ENCODE measurements at regions not wholly inside any gene's neighbourhood (a gene's known extent, or its start where the extent isn't known, plus 50 kb on each side); places are given as distances from the start of the nearest gene placed in this dataset.
A peak's percentile ranks its signal among the peaks of the same experiment; 100 is the strongest.
"Not testable (repeated sequence)": the region's sequence is repeated elsewhere in the genome, so short reads cannot be mapped to it uniquely, and the experiment has no call there.

DNA sequence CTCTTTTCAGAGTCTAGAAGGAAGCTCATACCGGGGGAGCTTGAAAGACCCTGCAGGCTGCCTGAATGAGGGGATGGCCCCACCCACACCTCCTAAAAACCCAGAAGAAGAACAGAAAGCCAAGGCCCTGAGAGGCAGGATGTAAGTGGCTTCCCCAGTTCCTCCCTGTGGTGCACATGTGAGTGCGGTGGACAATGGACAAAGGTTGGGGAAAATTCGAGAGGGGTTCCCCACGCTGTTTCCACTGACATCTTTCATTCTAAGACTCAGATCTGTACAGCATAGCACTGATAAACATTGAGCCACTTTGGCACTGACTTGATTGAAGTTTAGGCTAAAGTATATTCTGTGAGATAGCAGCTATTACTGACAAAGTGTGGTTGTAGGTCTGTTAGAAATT, 79.5 kb upstream of the UMPS start:
- DNase-seq (ENCODE audit: low read depth in 4 of 6, low spot score in 6 of 6), result no peak
- Histone ChIP-seq H3K36me3 (ENCODE audit: control insufficient read depth, insufficient read depth, low read length) (no peaks in the 10 kb centered on the region), H3K9me3 (ENCODE audit: control insufficient read depth, insufficient read depth, low read length) (no peaks in the 10 kb centered on the region), H3K27me3 (ENCODE audit: control insufficient read depth, insufficient read depth, low read length) (no peaks in the 10 kb centered on the region), H3K27ac (ENCODE audit: low read depth, low read length) (no peak overlapping the region), H3K4me3 (ENCODE audit: low read depth, low read length) (no peak overlapping the region), H3K4me1 (ENCODE audit: control insufficient read depth, insufficient read depth, low read length) (peaks cover 13% of the 10 kb centered on the region)
- WGBS (ENCODE audit: insufficient coverage), result 40% methylated on average over 1 of the region's 4 CpGs

DNA sequence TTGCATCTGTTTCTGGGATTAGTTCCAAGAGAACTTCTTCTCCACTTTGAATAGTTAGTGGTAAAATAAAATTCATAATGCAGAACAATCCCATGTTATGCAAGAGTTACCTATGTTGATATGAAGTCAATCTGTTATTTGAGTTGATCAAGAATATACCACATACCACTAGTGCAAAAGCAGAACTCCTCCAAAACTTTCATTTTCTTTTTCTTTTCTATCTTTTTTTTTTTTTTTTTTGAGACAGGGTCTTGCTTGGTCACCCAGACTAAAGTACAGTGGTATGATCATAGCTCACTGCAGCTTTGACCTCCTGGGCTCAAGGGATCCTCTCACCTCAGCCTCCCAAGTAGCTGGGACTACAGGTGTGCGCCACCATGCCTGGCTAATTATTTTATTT, 78.8 kb upstream of the UMPS start:
- H3K36me3 ChIP-seq (ENCODE audit: control insufficient read depth, insufficient read depth, low read length), result not testable (repeated sequence)

DNA sequence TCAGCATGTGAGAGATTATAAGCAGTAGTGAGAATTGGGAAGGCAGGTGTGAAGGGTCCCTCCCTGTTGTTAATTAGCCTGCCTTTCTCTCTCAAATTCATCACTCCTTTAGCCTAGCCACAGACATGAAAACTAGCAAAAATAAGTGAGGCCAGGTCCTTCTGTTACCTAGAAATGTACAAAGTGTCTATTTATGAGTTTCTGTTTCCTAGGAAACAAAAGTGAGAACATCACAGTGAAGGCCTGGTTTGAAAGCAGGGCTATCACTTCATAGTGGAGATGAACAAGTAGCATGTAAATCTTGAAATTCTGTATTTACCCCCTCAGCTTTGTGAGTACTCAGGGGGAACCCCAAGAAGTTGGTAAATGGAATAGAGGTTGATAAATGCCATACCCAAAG, 78.2 kb upstream of the UMPS start:
- H3K4me1 ChIP-seq (ENCODE audit: control insufficient read depth, insufficient read depth, low read length), result peaks cover 13% of the 10 kb centered on the region
- H3K9me3 ChIP-seq (ENCODE audit: control insufficient read depth, insufficient read depth, low read length), result no peaks in the 10 kb centered on the region
- H3K27ac ChIP-seq (ENCODE audit: low read depth, low read length), result no peak overlapping the region
- no peak overlapping the region for H3K4me3 ChIP-seq (ENCODE audit: low read depth, low read length)
- no peak for DNase-seq (ENCODE audit: low read depth in 4 of 6, low spot score in 6 of 6)
- peaks cover under 1% of the 10 kb centered on the region for H3K36me3 ChIP-seq (ENCODE audit: control insufficient read depth, insufficient read depth, low read length)
- H3K27me3 ChIP-seq (ENCODE audit: control insufficient read depth, insufficient read depth, low read length), result no peaks in the 10 kb centered on the region

More for the DNA sequence above, 78.8 kb upstream of the UMPS start:
- H3K27ac ChIP-seq (ENCODE audit: low read depth, low read length); H3K27me3 ChIP-seq (ENCODE audit: control insufficient read depth, insufficient read depth, low read length); DNase-seq (ENCODE audit: low read depth in 4 of 6, low spot score in 6 of 6); H3K4me3 ChIP-seq (ENCODE audit: low read depth, low read length); H3K9me3 ChIP-seq (ENCODE audit: control insufficient read depth, insufficient read depth, low read length): not testable (repeated sequence)
- H3K4me1 ChIP-seq (ENCODE audit: control insufficient read depth, insufficient read depth, low read length), result peaks cover 13% of the 10 kb centered on the region
- no CpG with 5 or more reads among the region's 1 CpG for WGBS (ENCODE audit: insufficient coverage)

DNA sequence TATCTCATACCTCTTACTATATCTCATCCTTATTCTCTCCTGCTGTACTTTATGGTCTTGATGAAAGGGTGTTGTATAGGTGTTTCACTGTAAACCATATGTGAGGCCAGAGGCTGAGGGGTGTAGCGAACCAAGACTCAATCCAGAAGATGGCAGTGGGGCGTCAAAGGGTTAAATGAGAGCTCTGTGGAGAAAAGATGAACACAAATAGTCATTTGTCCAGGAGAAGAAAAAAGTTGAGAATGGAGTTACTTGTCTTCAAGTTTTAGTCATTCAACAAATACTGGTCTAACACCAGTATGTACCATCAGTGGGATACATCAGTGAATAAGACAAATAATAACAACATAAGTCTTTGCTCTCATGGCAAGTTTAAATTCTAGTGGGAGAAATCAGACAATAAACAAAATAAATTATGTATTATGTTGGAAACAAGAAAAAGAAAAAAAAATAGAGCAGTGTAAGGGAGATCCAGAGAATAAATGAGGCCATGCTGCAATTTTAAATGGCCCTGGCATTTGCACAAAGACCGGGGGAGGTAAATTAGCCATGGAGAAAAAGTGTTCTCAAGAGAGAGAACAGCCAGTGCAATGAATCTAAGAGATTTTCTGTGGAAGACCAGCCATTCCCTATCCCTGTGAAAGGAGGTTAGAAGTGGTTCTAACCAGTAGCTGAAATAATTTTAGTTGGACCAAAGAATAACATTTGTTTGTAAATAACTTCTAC, 77.0 kb upstream of the UMPS start:
- Histone ChIP-seq H3K36me3 (ENCODE audit: control insufficient read depth, insufficient read depth, low read length) (peaks cover 12% of the 10 kb centered on the region), H3K27ac (ENCODE audit: low read depth, low read length) (peak overlapping the region; percentile 1), H3K27me3 (ENCODE audit: control insufficient read depth, insufficient read depth, low read length) (no peaks in the 10 kb centered on the region), H3K4me1 (ENCODE audit: control insufficient read depth, insufficient read depth, low read length) (peaks cover 13% of the 10 kb centered on the region), H3K4me3 (ENCODE audit: low read depth, low read length) (no peak overlapping the region), H3K9me3 (ENCODE audit: control insufficient read depth, insufficient read depth, low read length) (no peaks in the 10 kb centered on the region)
- WGBS (ENCODE audit: insufficient coverage), result 56% methylated on average over 2 of the region's 3 CpGs
- peak in 5 of 6 donors; percentile 11 to 79 (median 45) for DNase-seq (ENCODE audit: low read depth in 4 of 6, low spot score in 6 of 6)

DNA sequence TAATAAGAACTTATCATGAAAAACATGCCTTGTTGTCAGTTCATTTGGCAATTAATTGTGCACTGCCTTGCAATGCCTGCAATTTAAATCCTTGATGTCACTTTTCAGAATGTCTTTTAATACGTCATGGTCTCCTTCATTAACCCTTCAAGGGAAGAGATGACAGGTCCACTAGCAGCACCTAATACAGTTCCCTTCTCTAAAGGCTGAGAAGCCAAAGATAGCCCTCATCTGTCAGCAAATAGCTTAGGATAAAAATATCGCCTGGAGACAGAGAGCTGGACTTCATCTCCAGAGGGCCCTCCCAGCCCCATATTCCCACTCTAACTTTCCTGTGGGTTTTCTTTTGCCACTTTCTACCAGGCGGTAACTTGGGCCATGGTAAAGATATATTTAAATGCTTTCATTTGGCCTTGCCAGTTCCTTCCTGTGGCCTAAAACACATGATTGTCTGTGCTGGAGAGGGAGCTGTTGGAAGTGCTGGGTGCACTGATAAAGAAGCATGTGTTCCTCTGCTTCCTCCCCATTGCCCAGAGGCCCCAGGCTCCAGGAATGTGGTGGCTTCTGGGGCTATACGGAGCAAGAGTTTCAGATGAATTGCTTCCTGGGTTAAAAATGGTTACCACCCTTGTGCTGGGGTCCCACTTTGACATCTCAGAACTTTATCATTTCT, 76.3 kb upstream of the UMPS start:
- Histone ChIP-seq H3K4me1 (ENCODE audit: control insufficient read depth, insufficient read depth, low read length) (peaks cover 13% of the 10 kb centered on the region), H3K9me3 (ENCODE audit: control insufficient read depth, insufficient read depth, low read length) (no peaks in the 10 kb centered on the region), H3K4me3 (ENCODE audit: low read depth, low read length) (no peak overlapping the region), H3K27ac (ENCODE audit: low read depth, low read length) (peak overlapping the region; percentile 37), H3K36me3 (ENCODE audit: control insufficient read depth, insufficient read depth, low read length) (peaks cover 15% of the 10 kb centered on the region), H3K27me3 (ENCODE audit: control insufficient read depth, insufficient read depth, low read length) (no peaks in the 10 kb centered on the region)
- WGBS (ENCODE audit: insufficient coverage), result 25% methylated on average over 1 of the region's 4 CpGs
- no peak for DNase-seq (ENCODE audit: low read depth in 4 of 6, low spot score in 6 of 6)

DNA sequence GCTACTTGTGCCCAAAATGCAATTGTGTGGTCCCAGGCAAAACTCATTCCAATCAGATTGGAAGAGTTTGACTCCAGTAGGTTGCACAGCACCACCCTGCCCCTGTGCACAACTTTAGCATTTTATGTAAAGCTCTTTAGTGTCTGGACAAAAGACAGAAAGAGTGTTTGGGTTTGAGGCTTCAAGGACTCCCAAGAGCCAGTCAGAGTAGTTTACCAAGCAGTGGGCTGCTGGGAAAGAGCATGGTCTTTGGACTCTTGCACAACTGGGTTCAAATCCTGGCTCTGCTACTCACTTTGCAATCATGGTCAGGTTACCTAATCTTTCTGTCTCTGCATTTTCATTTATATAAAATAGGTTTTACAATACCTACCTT, 75.8 kb upstream of the UMPS start:
- Histone ChIP-seq H3K4me3 (ENCODE audit: low read depth, low read length) (no peak overlapping the region), H3K36me3 (ENCODE audit: control insufficient read depth, insufficient read depth, low read length) (peaks cover 15% of the 10 kb centered on the region), H3K4me1 (ENCODE audit: control insufficient read depth, insufficient read depth, low read length) (peaks cover 13% of the 10 kb centered on the region), H3K27ac (ENCODE audit: low read depth, low read length) (no peak overlapping the region), H3K27me3 (ENCODE audit: control insufficient read depth, insufficient read depth, low read length) (no peaks in the 10 kb centered on the region), H3K9me3 (ENCODE audit: control insufficient read depth, insufficient read depth, low read length) (no peaks in the 10 kb centered on the region)
- no peak for DNase-seq (ENCODE audit: low read depth in 4 of 6, low spot score in 6 of 6)

DNA sequence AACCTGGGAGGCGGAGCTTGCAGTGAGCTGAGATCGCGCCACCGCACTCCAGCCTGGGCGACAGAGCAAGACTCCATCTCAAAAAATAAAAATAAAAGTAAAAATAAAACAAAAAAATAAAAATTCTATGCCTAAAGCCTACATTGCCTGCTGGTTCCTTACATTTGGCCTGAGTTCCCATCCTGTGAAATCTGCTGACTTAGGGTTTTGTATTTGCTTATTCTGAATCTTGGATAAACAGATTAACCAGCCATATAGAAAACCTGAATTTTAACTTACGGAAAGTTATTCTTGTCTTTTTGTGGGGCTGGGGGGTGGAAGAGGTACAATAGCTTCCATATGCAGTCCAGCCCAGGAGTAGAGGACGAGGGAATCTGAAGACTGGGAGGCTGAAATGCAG, 73.7 kb upstream of the UMPS start:
- Histone ChIP-seq H3K27ac (ENCODE audit: low read depth, low read length) (no peak overlapping the region), H3K36me3 (ENCODE audit: control insufficient read depth, insufficient read depth, low read length) (peaks cover 22% of the 10 kb centered on the region), H3K4me3 (ENCODE audit: low read depth, low read length) (no peak overlapping the region), H3K9me3 (ENCODE audit: control insufficient read depth, insufficient read depth, low read length) (no peaks in the 10 kb centered on the region), H3K4me1 (ENCODE audit: control insufficient read depth, insufficient read depth, low read length) (peaks cover 13% of the 10 kb centered on the region), H3K27me3 (ENCODE audit: control insufficient read depth, insufficient read depth, low read length) (no peaks in the 10 kb centered on the region)
- no peak for DNase-seq (ENCODE audit: low read depth in 4 of 6, low spot score in 6 of 6)
- WGBS (ENCODE audit: insufficient coverage), result 83% methylated on average over 2 of the region's 7 CpGs

DNA sequence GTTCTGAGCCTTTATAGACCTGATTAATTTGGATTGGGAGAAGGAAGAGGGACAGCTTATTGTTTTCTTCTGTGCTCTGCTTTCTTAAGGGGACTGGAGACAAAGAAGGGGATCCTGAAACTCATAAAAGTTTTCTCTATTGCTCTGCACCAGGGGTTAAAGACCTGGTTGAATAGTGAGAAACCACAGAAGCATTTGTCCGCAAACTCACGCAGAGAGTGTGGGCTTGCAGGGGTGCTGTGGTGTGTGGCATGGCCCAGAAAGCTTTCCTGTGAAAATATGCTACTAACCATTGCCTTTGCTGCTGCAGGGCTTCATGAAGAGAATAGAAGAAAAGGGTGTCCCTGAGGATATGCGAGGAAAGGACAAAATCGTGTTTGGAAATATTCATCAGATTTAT, 73.1 kb upstream of the UMPS start:
- H3K9me3 ChIP-seq (ENCODE audit: control insufficient read depth, insufficient read depth, low read length), result no peaks in the 10 kb centered on the region
- WGBS (ENCODE audit: insufficient coverage), result 72% methylated on average over 4 of the region's 4 CpGs
- H3K36me3 ChIP-seq (ENCODE audit: control insufficient read depth, insufficient read depth, low read length), result peaks cover 26% of the 10 kb centered on the region
- H3K4me1 ChIP-seq (ENCODE audit: control insufficient read depth, insufficient read depth, low read length), result peaks cover 13% of the 10 kb centered on the region
- no peak overlapping the region for H3K27ac ChIP-seq (ENCODE audit: low read depth, low read length)
- no peak overlapping the region for H3K4me3 ChIP-seq (ENCODE audit: low read depth, low read length)
- DNase-seq (ENCODE audit: low read depth in 4 of 6, low spot score in 6 of 6), result no peak
- no peaks in the 10 kb centered on the region for H3K27me3 ChIP-seq (ENCODE audit: control insufficient read depth, insufficient read depth, low read length)

DNA sequence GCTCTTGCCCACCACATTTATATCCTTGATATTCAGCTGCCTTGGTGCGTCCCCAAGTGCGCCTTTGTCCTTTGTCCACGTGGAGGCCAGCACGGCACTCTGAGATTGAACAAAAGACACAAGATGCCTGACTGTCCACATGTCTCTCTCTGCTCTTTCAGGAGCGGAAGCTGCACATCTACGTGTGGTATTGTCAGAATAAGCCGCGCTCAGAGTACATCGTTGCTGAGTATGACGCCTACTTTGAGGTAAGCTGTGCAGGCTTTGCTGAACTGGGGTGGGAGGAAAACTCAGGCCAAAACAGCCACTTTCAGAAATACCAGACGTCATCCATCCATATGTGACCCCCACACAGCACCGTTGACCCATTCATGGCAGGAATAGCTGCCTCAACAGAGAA, 72.0 kb upstream of the UMPS start:
- Histone ChIP-seq H3K9me3 (ENCODE audit: control insufficient read depth, insufficient read depth, low read length) (no peaks in the 10 kb centered on the region), H3K36me3 (ENCODE audit: control insufficient read depth, insufficient read depth, low read length) (peaks cover 30% of the 10 kb centered on the region), H3K27ac (ENCODE audit: low read depth, low read length) (no peak overlapping the region), H3K4me3 (ENCODE audit: low read depth, low read length) (no peak overlapping the region), H3K4me1 (ENCODE audit: control insufficient read depth, insufficient read depth, low read length) (peaks cover 5% of the 10 kb centered on the region), H3K27me3 (ENCODE audit: control insufficient read depth, insufficient read depth, low read length) (no peaks in the 10 kb centered on the region)
- DNase-seq (ENCODE audit: low read depth in 4 of 6, low spot score in 6 of 6), result no peak
- 84% methylated on average over 12 of the region's 12 CpGs for WGBS (ENCODE audit: insufficient coverage)

DNA sequence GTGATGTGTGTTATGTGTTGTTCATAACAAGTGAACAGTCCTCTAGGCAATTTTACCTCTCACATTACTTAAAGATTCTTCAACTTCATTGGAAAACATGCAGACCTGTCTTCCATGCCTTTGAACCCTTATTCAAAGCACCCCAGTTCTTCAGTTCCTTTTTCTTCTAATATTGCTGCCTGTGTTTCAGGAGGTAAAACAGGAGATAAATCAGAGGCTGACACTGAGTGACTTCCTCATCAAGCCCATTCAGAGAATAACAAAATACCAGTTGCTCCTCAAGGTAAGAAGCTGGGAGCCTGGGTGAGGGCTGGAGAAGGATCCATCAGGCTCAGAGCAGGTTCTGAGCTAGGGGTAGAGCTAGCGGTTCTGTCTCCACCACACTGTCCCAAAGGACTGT, 71.1 kb upstream of the UMPS start:
- Histone ChIP-seq H3K4me3 (ENCODE audit: low read depth, low read length) (no peak overlapping the region), H3K27ac (ENCODE audit: low read depth, low read length) (no peak overlapping the region), H3K4me1 (ENCODE audit: control insufficient read depth, insufficient read depth, low read length) (peaks cover under 1% of the 10 kb centered on the region), H3K36me3 (ENCODE audit: control insufficient read depth, insufficient read depth, low read length) (peaks cover 32% of the 10 kb centered on the region), H3K9me3 (ENCODE audit: control insufficient read depth, insufficient read depth, low read length) (no peaks in the 10 kb centered on the region), H3K27me3 (ENCODE audit: control insufficient read depth, insufficient read depth, low read length) (no peaks in the 10 kb centered on the region)
- no peak for DNase-seq (ENCODE audit: low read depth in 4 of 6, low spot score in 6 of 6)
- WGBS (ENCODE audit: insufficient coverage), result no CpG with 5 or more reads among the region's 1 CpG
